Loucy (cell line): ENCODE measurements at regions not wholly inside any gene's neighbourhood (a gene's known extent, or its start where the extent isn't known, plus 50 kb on each side); places are given as distances from the start of the nearest gene placed in this dataset.

Experiments used
- H2AFZ ChIP-seq: fragments of 200-600 bp; sonication (generic); 2 replicates; pipeline ENCODE4 v1.6.0; 2016; ENCODE audit warnings: antibody characterized with exemption, mild to moderate bottlenecking, low read length, moderate library complexity
- H3F3A ChIP-seq: fragments of 200-600 bp; 2 replicates; pipeline ENCODE4 v1.6.0; 2016; ENCODE audit warnings: antibody characterized with exemption, low read depth, mild to moderate bottlenecking
- H3K27me3 ChIP-seq: fragments of 200-600 bp; sonication (generic); 2 replicates; pipeline ENCODE4 v1.6.1; 2014; ENCODE audit warnings: low read length, mild to moderate bottlenecking; ENCODE audit not compliant: insufficient read depth, poor library complexity, severe bottlenecking
- H3K36me3 ChIP-seq: fragments of 200-600 bp; sonication (generic); 2 replicates; pipeline ENCODE4 v1.6.1; 2016; ENCODE audit warnings: low read length; ENCODE audit not compliant: insufficient read depth
- H3K4me1 ChIP-seq: fragments of 200-600 bp; sonication (generic); 2 replicates; pipeline ENCODE4 v1.5.1; 2014; ENCODE audit warnings: low read length, mild to moderate bottlenecking; ENCODE audit not compliant: insufficient read depth, poor library complexity, severe bottlenecking
- H3K4me2 ChIP-seq: fragments of 200-600 bp; sonication (generic); 2 replicates; pipeline ENCODE4 v1.6.0; 2014; ENCODE audit warnings: antibody characterized with exemption, low read length, low read depth, mild to moderate bottlenecking; ENCODE audit not compliant: poor library complexity, severe bottlenecking
- H3K4me3 ChIP-seq: fragments of 200-600 bp; sonication (generic); 2 replicates; pipeline ENCODE4 v1.5.1; 2014; ENCODE audit warnings: low read length, mild to moderate bottlenecking, mixed read lengths; ENCODE audit not compliant: poor library complexity, severe bottlenecking
- H3K79me2 ChIP-seq: fragments of 200-600 bp; sonication (generic); 2 replicates; pipeline ENCODE4 v1.6.1; 2014; ENCODE audit warnings: low read length; ENCODE audit not compliant: insufficient read depth
- H3K9ac ChIP-seq: fragments of 200-600 bp; sonication (generic); 2 replicates; pipeline ENCODE4 v1.6.0; 2014; ENCODE audit warnings: mild to moderate bottlenecking, low read depth, low read length, moderate library complexity; ENCODE audit not compliant: poor library complexity, severe bottlenecking
- H3K9me2 ChIP-seq: fragments of 200-600 bp; sonication (generic); replicated peaks from 2 replicates; pipeline ENCODE4 v1.6.1; 2016; ENCODE audit warnings: low read depth, low read length, mixed read lengths
- H3K9me3 ChIP-seq: fragments of 200-600 bp; sonication (generic); 2 replicates; pipeline ENCODE4 v1.6.1; 2014; ENCODE audit warnings: mild to moderate bottlenecking, antibody characterized with exemption, low read length, low read depth; ENCODE audit not compliant: insufficient read depth
- H4K20me1 ChIP-seq: fragments of 200-600 bp; sonication (generic); 2 replicates; pipeline ENCODE4 v1.6.0; 2014; ENCODE audit warnings: antibody characterized with exemption, low read length, mild to moderate bottlenecking; ENCODE audit not compliant: insufficient read depth, poor library complexity, severe bottlenecking
- EZH2phosphoT487 ChIP-seq: fragments of 200-600 bp; IDR thresholded peaks from 2 replicates; pipeline ENCODE4 v1.6.1; 2018; ENCODE audit warnings: antibody characterized with exemption, mild to moderate bottlenecking, moderate library complexity, borderline replicate concordance
- TF ChIP-seq, protein P1 (sequence below): fragments of 200-600 bp; sonication (generic); conservative IDR thresholded peaks from 2 replicates; pipeline ENCODE4 v1.5.1; 2014; ENCODE audit warnings: mild to moderate bottlenecking, antibody characterized with exemption, low read length

DNA sequence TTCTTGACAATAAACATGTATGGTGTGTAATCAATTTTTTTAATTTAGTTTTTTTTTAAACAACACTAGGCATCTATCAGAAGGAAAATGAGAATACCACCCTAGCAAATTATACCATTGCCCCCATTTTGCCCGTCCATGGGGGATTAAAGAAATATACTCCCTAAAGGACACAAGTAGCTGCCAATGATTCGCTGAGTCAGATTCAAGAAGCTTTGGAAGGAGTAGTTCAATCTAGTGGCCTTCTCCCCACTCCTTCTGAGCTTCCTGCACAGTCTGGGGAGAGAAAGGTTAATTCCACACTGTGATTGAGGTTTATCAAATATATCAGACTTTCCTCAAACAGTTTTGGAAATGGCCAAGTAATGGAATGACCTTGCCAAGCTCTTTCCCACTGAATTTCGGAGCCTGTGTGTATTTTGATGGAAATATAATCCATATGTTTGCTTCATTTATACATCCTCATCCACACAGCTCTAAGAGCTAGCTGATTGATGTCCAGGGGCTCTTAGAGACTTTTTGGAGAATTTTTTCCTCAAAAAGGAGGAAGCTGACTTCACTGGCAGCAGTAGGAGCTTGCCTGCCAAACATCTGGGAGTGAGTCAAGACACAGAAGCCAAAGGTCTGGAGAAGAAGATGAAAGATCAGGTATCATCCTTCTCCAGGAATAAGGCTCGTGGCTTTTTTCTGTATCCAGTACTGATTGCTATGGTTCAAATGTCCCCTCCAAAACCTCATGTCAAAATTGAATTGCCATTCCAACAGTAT lies 478.5 kb upstream of the PROK2 start:
- Histone ChIP-seq H3K4me1 (peaks cover 22% of the 10 kb centered on the region), H3F3A (no peaks in the 10 kb centered on the region), H3K4me3 (no peak overlapping the region), H3K27me3 (no peaks in the 10 kb centered on the region), H4K20me1 (no peaks in the 10 kb centered on the region), H3K9me2 (no peaks in the 10 kb centered on the region), H3K79me2 (no peaks in the 10 kb centered on the region), H3K9me3 (no peaks in the 10 kb centered on the region), H3K36me3 (no peaks in the 10 kb centered on the region), H3K9ac (no peak overlapping the region), H3K4me2 (no peak overlapping the region), H2AFZ (no peak overlapping the region)
- TF ChIP-seq, protein P1, sequence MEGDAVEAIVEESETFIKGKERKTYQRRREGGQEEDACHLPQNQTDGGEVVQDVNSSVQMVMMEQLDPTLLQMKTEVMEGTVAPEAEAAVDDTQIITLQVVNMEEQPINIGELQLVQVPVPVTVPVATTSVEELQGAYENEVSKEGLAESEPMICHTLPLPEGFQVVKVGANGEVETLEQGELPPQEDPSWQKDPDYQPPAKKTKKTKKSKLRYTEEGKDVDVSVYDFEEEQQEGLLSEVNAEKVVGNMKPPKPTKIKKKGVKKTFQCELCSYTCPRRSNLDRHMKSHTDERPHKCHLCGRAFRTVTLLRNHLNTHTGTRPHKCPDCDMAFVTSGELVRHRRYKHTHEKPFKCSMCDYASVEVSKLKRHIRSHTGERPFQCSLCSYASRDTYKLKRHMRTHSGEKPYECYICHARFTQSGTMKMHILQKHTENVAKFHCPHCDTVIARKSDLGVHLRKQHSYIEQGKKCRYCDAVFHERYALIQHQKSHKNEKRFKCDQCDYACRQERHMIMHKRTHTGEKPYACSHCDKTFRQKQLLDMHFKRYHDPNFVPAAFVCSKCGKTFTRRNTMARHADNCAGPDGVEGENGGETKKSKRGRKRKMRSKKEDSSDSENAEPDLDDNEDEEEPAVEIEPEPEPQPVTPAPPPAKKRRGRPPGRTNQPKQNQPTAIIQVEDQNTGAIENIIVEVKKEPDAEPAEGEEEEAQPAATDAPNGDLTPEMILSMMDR, result no peak
- no peak for TF ChIP-seq EZH2phosphoT487

DNA sequence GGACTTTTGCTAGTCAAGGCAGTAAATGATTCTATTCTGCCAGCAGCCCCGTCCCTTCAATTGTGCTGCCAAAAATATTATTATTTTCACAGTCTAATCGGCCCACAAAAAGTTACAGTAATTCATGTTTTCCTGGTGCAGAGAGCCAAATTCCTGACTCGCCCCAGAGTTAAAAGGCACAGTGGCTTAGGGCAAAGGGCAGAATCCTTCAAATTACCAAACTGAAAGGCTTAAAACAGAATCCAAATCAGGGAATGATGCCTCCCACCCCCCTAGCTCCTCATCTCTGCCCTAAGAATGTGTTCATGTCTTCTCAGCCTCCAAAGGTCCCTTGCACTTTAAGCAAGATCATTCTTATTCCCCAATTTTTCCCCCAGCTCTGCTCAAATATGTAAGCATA lies 477.8 kb upstream of the PROK2 start:
- Histone ChIP-seq H3K79me2 (no peaks in the 10 kb centered on the region), H3K9me2 (no peaks in the 10 kb centered on the region), H3K4me1 (peaks cover 26% of the 10 kb centered on the region), H3K9me3 (no peaks in the 10 kb centered on the region), H3K36me3 (no peaks in the 10 kb centered on the region), H3K27me3 (no peaks in the 10 kb centered on the region), H3F3A (no peaks in the 10 kb centered on the region), H3K4me2 (no peak overlapping the region), H3K9ac (no peak overlapping the region), H2AFZ (no peak overlapping the region), H4K20me1 (no peaks in the 10 kb centered on the region), H3K4me3 (no peak overlapping the region)
- no peak for TF ChIP-seq EZH2phosphoT487
- TF ChIP-seq, protein P1, result no peak

DNA sequence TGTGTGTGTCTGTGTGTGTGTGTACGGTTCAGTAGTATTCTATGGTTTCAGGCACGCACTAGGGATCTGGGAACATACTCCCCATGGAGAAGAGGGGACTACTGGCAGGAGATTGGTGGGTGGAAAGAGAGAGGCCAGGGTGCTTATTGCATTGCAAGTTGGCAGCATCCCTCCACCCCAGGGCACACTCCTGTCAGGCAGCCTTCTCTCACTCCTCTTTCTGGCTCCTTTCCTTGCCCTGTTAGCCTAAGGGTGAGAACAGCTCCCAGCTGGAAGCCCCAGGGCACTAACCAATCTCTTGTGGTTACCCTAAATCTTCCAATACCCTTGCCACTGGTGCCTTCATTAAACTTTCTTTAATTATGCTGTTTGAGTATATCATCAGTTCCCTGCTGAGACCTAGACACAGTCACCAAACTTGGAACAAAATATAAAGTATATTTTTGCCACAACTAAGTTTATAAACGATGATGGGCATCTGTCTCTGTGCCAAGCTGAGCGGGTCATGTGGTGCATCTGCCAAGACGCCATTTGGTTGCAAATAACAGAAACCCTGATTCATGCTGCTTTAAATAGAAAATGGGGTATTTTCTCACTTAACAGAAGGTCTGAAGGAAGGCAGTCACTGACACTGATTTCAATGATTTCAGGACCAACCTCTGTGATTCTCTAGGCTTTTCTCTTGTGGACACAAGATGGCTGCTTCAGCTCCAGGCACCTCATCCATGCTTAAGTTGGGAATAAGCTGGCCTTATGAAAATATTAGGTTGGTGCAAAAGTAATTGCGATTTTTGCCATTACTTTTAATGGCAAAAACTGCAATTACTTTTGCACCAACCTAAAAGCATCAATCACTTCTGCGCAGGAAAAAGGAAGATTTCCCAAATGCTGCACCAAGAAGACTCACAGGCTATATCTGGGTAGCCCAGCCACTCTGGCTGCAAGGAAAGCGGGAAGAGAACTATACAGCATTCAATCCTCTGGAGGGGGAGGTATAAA lies 476.9 kb upstream of the PROK2 start:
- H2AFZ ChIP-seq, result no peak overlapping the region

More for the DNA sequence above, 476.9 kb upstream of the PROK2 start:
- Histone ChIP-seq H3K4me2 (no peak overlapping the region), H3K4me1 (peaks cover 26% of the 10 kb centered on the region), H4K20me1 (no peaks in the 10 kb centered on the region), H3K79me2 (no peaks in the 10 kb centered on the region), H3K36me3 (no peaks in the 10 kb centered on the region), H3F3A (no peaks in the 10 kb centered on the region), H3K4me3 (no peak overlapping the region), H3K9me3 (no peaks in the 10 kb centered on the region), H3K27me3 (no peaks in the 10 kb centered on the region), H3K9me2 (no peaks in the 10 kb centered on the region), H3K9ac (no peak overlapping the region)
- no peak for TF ChIP-seq EZH2phosphoT487
- TF ChIP-seq, protein P1, result no peak
